ENCODE measurements at regions not wholly inside any gene's neighbourhood (a gene's known extent, or its start where the extent isn't known, plus 50 kb on each side); places are given as distances from the start of the nearest gene placed in this dataset.
"Not testable (repeated sequence)": the region's sequence is repeated elsewhere in the genome, so short reads cannot be mapped to it uniquely, and the experiment has no call there.

DNA sequence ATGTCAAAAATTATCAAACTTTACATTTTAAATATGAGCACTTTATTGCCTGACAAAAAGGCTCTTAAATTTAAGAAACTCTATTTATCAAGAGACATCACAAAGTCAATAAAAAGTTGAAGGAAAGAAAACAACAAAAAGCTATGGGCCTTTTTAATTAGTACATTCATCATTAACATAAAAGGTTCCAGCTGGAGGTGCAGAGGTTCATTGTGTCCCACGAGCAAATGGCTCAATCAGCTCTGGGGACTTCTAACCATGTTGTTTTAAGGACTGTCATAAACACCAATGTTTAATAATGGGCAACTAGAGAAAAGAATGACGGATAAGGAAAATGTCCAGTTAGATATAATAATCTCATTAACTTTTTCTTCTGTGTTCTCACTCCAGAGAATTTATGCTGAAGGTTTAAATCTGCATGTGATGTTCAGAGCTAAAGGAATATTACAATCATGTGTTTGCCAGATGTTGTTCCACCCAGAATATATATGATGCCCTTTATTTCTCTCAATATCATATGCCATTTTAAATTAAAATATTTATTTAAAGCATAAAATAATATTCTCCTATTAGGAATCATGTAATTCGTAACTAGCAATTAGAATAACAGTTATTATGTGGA, 840.3 kb upstream of the ADGRL3 start:
- DNase-seq: no peak
- TF ChIP-seq POLR2A (IDR thresholded peaks at IDR 0.05; ENCODE audit: low read length) (no peak), GATA1 (IDR thresholded peaks at IDR 0.05; ENCODE audit: low read depth, low read length) (no peak)

DNA sequence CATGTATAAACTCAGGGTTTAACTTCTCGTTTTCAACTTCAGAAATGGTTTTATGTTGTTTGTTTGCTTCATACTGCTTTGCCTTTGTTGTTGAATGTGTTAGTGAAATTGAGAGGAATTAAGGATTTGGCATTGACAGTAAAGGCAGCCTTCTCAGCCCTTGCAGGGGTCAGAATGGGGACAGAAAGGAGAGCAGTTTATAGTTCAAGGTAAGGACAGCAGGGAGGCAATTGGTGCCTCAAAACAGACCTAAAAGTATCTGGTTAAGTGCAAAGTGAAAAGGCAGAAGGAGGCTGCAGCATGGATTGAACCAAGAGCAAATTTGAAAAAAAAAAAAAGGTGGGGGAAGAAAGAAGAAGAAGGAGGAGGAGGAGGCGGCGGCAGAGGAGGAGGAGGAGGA, 835.0 kb upstream of the ADGRL3 start:
- TF ChIP-seq GATA1 (IDR thresholded peaks at IDR 0.05; ENCODE audit: low read depth, low read length) (no peak), POLR2A (IDR thresholded peaks at IDR 0.05; ENCODE audit: low read length) (no peak)
- DNase-seq: no peak

- TF ChIP-seq GATA1 (IDR thresholded peaks at IDR 0.05; ENCODE audit: low read depth, low read length): no peak
- TF ChIP-seq POLR2A (IDR thresholded peaks at IDR 0.05; ENCODE audit: low read length): no peak
- no peak for DNase-seq
Observed at GRCh38 chr4:60366661-60367060, 833.5 kb upstream of the ADGRL3 start.

GRCh38 chr4:60368986-60369385, 831.1 kb upstream of the ADGRL3 start:
- DNase-seq: no peak
- no peak for TF ChIP-seq GATA1 (IDR thresholded peaks at IDR 0.05; ENCODE audit: low read depth, low read length)

DNA sequence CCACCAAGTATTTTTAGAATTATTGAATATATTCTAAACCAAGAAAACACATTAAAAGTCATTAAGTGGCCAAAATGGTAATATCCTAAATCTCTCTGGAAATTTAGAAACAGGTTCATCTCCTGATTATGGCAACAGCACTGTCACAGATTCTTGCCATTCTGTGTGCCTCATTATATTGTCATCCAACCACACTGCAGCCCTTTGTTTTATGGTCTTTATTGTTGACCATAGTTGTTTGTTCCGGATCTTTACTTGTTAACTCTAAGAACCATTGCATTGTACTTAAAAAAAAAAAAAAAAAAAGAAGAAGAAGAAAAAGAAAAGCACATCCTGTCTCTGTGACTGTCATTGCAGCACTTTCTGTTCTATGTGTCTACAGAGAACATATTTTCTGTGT, 822.1 kb upstream of the ADGRL3 start:
- DNase-seq: no peak
- no peak for TF ChIP-seq POLR2A (IDR thresholded peaks at IDR 0.05; ENCODE audit: low read length)

DNA sequence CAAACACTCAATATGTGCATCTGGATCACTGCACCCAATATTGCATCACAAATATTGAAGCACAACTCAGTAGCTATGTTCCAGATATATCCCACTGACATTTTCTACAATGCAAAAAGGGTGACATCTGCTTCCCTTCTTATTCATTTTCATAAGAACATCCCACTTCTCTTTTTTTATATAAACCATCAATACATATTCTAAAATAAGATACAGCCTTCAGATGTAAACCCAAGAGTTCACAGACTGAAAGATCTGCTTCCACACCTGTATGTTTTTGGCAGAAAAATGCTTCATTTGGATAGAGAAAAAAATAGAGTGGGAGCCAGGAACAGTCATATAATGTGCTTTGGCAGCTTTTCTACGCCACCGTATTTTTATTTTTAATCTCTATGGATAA, 815.6 kb upstream of the ADGRL3 start:
- TF ChIP-seq GATA1 (IDR thresholded peaks at IDR 0.05; ENCODE audit: low read depth, low read length): no peak
- no peak for TF ChIP-seq POLR2A (IDR thresholded peaks at IDR 0.05; ENCODE audit: low read length)
- DNase-seq: no peak

DNA sequence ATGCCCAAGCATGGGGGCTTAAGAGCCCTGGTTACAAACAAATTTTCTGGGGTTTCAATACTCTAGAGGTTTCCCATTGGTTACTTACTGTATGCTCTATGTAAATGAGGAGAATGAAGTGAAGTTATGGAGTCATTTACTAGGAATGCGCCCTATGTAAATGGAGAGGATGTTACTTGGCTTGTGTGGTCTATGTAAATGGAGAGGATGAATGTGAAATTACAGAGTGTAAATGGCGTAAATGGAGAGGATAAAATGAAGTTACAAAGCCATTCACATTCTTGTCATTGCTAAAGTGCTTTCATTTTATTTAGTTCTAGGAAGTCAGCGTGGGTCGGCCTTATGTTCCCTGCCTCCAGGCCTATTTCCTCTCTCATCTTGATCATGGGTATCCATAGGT, 810.5 kb upstream of the ADGRL3 start:
- TF ChIP-seq GATA1 (IDR thresholded peaks at IDR 0.05; ENCODE audit: low read depth, low read length) (no peak), POLR2A (IDR thresholded peaks at IDR 0.05; ENCODE audit: low read length) (no peak)

GRCh38 chr4:60396341-60397049, 803.6 kb upstream of the ADGRL3 start:
- no peak for DNase-seq
- TF ChIP-seq POLR2A (IDR thresholded peaks at IDR 0.05; ENCODE audit: low read length): no peak
- no peak for TF ChIP-seq GATA1 (IDR thresholded peaks at IDR 0.05; ENCODE audit: low read depth, low read length)

More for the DNA sequence above, 810.5 kb upstream of the ADGRL3 start:
- DNase-seq: no peak

DNA sequence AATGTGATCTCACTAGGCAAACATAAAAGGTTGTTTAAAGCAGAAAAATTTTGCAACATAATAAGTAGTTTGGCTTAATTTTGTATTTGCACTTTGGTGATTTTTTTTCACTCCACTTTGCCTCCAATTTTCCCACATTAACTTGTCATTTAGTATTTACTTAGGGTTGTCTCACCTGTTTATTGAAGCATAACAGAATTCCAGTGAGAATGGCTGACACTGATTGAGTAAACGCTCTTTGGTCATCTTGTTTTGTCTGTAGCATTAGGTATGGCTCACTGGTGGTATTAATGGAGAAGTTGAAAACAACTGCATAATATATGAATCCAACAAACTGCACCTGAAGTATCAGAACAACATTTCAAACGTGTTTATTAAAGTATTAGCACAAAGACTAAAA, 799.5 kb upstream of the ADGRL3 start:
- TF ChIP-seq POLR2A (IDR thresholded peaks at IDR 0.05; ENCODE audit: low read length) (no peak), GATA1 (IDR thresholded peaks at IDR 0.05; ENCODE audit: low read depth, low read length) (no peak)
- no peak for DNase-seq

DNA sequence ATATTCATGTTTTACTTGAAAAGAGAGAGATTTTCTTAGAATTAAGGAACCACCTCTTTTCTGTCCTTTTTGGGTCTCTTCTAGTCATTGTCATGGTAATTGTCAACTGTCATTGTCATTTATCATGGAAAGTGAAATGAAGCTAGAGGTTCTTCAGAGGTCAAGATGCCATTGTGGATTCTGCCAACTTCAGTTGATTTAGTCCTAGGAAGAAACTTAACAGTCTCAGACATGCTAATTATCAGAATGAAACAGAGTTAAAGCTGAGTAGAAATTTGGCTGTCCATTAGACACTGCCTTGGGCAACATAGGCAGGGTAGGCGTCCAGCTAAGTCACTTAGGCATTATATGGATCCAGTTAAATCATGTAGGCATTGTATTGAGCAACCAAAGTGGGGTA, 796.1 kb upstream of the ADGRL3 start:
- no peak for DNase-seq
- no peak for TF ChIP-seq GATA1 (IDR thresholded peaks at IDR 0.05; ENCODE audit: low read depth, low read length)
- no peak for TF ChIP-seq POLR2A (IDR thresholded peaks at IDR 0.05; ENCODE audit: low read length)

DNA sequence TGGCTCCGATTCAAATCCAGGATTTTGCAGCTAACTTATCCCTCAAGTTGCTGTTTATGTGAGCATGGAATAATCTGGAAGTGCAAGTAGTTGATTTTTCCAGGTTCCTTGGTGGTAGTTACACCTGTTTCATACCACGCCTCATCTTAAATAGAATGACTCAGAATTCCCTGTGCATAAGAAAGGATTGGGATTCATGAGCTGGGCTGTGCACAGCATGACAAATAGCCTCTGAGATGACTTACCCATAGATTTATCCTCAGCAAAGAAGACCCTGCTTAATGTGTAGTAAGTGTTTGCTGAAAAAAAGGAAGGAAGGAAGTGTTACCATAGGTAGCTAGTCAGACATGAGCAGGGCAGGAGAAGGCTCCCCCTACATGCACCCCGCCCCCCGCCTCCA, 777.7 kb upstream of the ADGRL3 start:
- TF ChIP-seq GATA1 (IDR thresholded peaks at IDR 0.05; ENCODE audit: low read depth, low read length) (no peak), POLR2A (IDR thresholded peaks at IDR 0.05; ENCODE audit: low read length) (no peak)
- DNase-seq: no peak

GRCh38 chr4:60423573-60424184, 776.4 kb upstream of the ADGRL3 start:
- not testable (repeated sequence) for DNase-seq

DNA sequence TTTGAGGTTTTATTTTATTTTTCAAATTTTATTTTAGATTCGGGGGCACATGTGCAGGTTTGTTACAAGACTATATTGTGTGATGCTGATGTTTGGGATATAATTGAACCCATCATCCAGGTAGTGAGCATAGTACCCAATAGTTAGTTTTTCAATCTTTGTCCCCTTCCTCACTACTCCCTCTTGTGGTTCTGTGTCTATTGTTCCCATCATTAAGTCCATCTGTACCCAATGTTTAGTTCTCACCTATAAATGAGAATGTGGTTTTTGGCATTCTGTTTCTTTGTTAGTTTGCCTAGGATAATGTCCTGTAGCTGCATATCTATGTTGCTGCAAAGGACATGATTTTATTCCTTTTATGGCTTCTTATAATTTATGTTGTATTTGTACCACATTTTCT, 767.2 kb upstream of the ADGRL3 start:
- no peak for DNase-seq
- TF ChIP-seq POLR2A (IDR thresholded peaks at IDR 0.05; ENCODE audit: low read length): no peak

GRCh38 chr4:60443068-60443467, 757.1 kb upstream of the ADGRL3 start:
- TF ChIP-seq GATA1 (IDR thresholded peaks at IDR 0.05; ENCODE audit: low read depth, low read length): no peak
- TF ChIP-seq POLR2A (IDR thresholded peaks at IDR 0.05; ENCODE audit: low read length): no peak
- DNase-seq: no peak

DNA sequence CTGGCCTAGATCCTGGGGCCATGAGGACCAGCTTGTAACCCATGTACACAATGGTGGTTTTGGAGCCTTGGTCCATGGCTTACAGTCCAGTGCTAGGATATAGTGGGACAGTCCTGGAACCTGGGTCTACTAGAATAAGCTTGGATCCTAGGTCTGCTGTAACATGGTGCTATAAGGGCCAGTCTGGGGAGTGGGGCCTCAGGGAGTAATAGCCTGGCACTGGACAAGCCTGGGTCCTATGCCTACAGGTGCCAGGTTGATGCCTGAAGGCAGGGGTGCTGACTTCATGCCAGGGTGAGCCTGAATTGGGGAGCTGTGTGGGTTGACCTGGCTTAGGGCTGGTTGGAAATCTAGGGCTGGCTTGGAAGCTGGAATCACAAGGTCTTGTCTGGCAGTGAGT, 756.3 kb upstream of the ADGRL3 start:
- TF ChIP-seq POLR2A (IDR thresholded peaks at IDR 0.05; ENCODE audit: low read length) (no peak), GATA1 (IDR thresholded peaks at IDR 0.05; ENCODE audit: low read depth, low read length) (no peak)

More for the DNA sequence above, 756.3 kb upstream of the ADGRL3 start:
- no peak for DNase-seq

Measured in erythroblast (primary cell).